Gastrocnemius medialis (tissue), 4 donors: ENCODE measurements at regions not wholly inside any gene's neighbourhood (a gene's known extent, or its start where the extent isn't known, plus 50 kb on each side); places are given as distances from the start of the nearest gene placed in this dataset.

Experiments
- ATAC-seq, 2 donors: fragments of 150-250 bp; one replicate each; pipeline ENCODE4 v1.9.1; 2016
- DNase-seq, 2 donors: peaks; one replicate each; pipeline ENCODE4 v3.0.0-alpha.2; 2019
- H3K27ac ChIP-seq, 4 donors: fragments of 200-600 bp; sonication (generic); 1 replicate in 1 of 4; 2 replicates in 3 of 4; pipeline ENCODE4 v1.5.1; 2016 to 2018; ENCODE audit warnings: mild to moderate bottlenecking in 2 of 4, moderate library complexity in 1 of 4
- H3K27me3 ChIP-seq, 3 donors: fragments of 200-600 bp; sonication (generic) in 2 of 3; 1 replicate in 1 of 3; 2 replicates in 2 of 3; pipeline versions ENCODE4 v1.5.1 to v1.6.0; 2016 to 2019; ENCODE audit warnings: mild to moderate bottlenecking in 1 of 3, moderate library complexity in 1 of 3
- H3K36me3 ChIP-seq, 2 donors: fragments of 200-600 bp; sonication (generic) in 1 of 2; one replicate each; pipeline ENCODE4 v1.5.1; 2017 to 2018
- H3K4me1 ChIP-seq, 2 donors: fragments of 200-600 bp; sonication (generic) in 1 of 2; one replicate each; pipeline ENCODE4 v1.5.1; 2016 to 2017; ENCODE audit warnings: mild to moderate bottlenecking in 2 of 2
- H3K4me3 ChIP-seq, 4 donors: fragments of 200-600 bp; sonication (generic) in 3 of 4; 1 replicate in 1 of 4; 2 replicates in 3 of 4; pipeline ENCODE4 v1.5.1; 2016 to 2019; ENCODE audit warnings: mild to moderate bottlenecking in 2 of 4
- H3K9me3 ChIP-seq, 3 donors: fragments of 200-600 bp; sonication (generic) in 2 of 3; 1 replicate in 1 of 3; 2 replicates in 2 of 3; pipeline ENCODE4 v1.5.1; 2016 to 2019
- POLR2A ChIP-seq, 2 donors: fragments of 450-650 bp; IDR thresholded peaks; one replicate each; pipeline ENCODE4 v1.6.1; 2017; ENCODE audit warnings: antibody characterized with exemption in 2 of 2, mild to moderate bottlenecking in 2 of 2, moderate library complexity in 2 of 2
- in situ Hi-C, 4 donors: fragments of 200-750 bp; cut with MboI; loops; one replicate each; pipeline versions ENCODE4 v1.15.0 to v1.8.0; 2017; ENCODE audit warnings: low sequenced_read_pairs in 4 of 4
- intact Hi-C: fragments of 100-400 bp; cut with DNase I; formaldehyde crosslinking; loops from one replicate; pipeline ENCODE4 v1.15.1; 2023; ENCODE audit warnings: low total_unique reads
- TF ChIP-seq, protein P1 (sequence below), 5 experiments: fragments of 450-650 bp in 3 of 5; fragments of 200-600 bp in 2 of 5; sonication (generic) in 2 of 5; IDR thresholded peaks in 4 of 5; conservative IDR thresholded peaks in 1 of 5; 1 replicate in 4 of 5; 2 replicates in 1 of 5; pipeline ENCODE4 v1.5.1; 2016 to 2019; ENCODE audit warnings: antibody characterized with exemption in 5 of 5, mild to moderate bottlenecking in 3 of 5, moderate library complexity in 3 of 5

DNA sequence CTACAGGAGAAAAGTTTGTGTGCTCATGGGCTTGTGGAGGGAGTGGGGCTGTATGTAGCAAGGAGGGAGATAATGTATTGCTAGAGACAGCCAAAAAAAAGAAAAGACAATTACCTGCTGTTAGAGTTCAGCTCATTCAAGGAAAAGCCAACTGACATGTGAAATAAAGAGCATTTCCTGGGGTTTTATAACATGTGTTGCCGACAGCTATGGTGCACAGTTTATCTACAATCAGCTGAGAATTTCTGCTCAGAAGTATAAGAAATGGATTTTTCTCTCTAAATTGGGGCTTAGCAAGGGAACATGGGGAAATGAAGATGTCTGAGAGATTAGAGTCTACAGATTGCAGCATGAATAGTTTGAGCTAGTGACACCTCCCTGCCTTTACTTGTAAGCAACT is 674.1 kb downstream of the SUCLG1 start:
- DNase-seq, result no peak
- TF ChIP-seq, protein P1, sequence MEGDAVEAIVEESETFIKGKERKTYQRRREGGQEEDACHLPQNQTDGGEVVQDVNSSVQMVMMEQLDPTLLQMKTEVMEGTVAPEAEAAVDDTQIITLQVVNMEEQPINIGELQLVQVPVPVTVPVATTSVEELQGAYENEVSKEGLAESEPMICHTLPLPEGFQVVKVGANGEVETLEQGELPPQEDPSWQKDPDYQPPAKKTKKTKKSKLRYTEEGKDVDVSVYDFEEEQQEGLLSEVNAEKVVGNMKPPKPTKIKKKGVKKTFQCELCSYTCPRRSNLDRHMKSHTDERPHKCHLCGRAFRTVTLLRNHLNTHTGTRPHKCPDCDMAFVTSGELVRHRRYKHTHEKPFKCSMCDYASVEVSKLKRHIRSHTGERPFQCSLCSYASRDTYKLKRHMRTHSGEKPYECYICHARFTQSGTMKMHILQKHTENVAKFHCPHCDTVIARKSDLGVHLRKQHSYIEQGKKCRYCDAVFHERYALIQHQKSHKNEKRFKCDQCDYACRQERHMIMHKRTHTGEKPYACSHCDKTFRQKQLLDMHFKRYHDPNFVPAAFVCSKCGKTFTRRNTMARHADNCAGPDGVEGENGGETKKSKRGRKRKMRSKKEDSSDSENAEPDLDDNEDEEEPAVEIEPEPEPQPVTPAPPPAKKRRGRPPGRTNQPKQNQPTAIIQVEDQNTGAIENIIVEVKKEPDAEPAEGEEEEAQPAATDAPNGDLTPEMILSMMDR (IDR thresholded peaks at IDR 0.05 in 4 of 5, conservative IDR thresholded peaks at IDR 0.05 in 1 of 5), result no peak
- no peak for TF ChIP-seq POLR2A (IDR thresholded peaks at IDR 0.05)
- Histone ChIP-seq H3K4me3 (no peak overlapping the region), H3K4me1 (no peaks in the 10 kb centered on the region), H3K36me3 (no peaks in the 10 kb centered on the region), H3K27me3 (no peaks in the 10 kb centered on the region), H3K9me3 (no peaks in the 10 kb centered on the region), H3K27ac (no peak overlapping the region)
- ATAC-seq, result no peak
- in situ Hi-C loops (no loop called here), intact Hi-C loops (no loop called here)

DNA sequence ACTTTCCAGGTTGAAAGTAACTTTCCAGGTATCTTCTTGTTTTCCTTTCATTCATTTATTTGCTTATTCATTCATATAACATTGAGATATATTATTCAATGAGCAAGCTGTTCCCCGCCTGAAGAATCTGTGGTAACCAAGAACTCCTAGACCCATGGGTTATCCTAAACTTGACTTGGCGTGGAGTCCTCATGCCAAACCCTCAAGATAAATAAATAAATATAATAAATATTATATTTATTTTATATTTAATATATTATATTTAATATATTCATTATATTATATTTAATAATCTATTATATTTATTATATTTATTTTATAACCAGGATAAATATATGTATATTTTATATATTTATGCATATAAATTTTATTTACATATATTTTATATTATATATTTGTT is 674.8 kb downstream of the SUCLG1 start:
- H3K4me1 ChIP-seq, result no peaks in the 10 kb centered on the region
- no peak for DNase-seq
- no peak overlapping the region for H3K27ac ChIP-seq
- TF ChIP-seq POLR2A (IDR thresholded peaks at IDR 0.05), result no peak
- TF ChIP-seq, protein P1 (IDR thresholded peaks at IDR 0.05 in 4 of 5, conservative IDR thresholded peaks at IDR 0.05 in 1 of 5), result no peak
- H3K27me3 ChIP-seq, result no peaks in the 10 kb centered on the region
- H3K4me3 ChIP-seq, result no peak overlapping the region
- no peaks in the 10 kb centered on the region for H3K36me3 ChIP-seq
- no peaks in the 10 kb centered on the region for H3K9me3 ChIP-seq
- ATAC-seq, result no peak
- intact Hi-C loops, result no loop called here
- in situ Hi-C loops, result no loop called here

DNA sequence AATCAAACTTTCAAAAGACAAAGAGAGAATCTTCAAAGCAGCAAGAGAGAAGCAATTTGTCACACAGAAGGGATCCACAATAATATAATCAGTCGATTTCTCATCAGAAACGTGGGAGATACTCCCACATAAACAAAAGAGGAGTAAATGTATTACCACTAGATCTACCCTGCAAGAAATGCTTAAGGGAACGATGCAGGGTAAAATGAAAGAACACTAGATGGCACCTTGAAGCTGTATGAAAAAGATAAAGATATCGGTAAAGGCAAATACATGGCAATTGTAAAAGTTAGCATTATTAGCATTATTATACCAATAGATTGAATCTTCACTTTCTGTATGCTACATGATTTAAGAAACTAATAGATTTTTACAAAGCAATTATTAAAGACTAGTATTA is 677.0 kb downstream of the SUCLG1 start:
- TF ChIP-seq, protein P1 (IDR thresholded peaks at IDR 0.05 in 4 of 5, conservative IDR thresholded peaks at IDR 0.05 in 1 of 5), result no peak
- TF ChIP-seq POLR2A (IDR thresholded peaks at IDR 0.05), result no peak
- no peaks in the 10 kb centered on the region for H3K4me1 ChIP-seq
- H3K36me3 ChIP-seq, result no peaks in the 10 kb centered on the region
- no peak overlapping the region for H3K27ac ChIP-seq
- no peaks in the 10 kb centered on the region for H3K9me3 ChIP-seq
- H3K27me3 ChIP-seq, result no peaks in the 10 kb centered on the region
- H3K4me3 ChIP-seq, result no peak overlapping the region
- DNase-seq, result no peak
- in situ Hi-C loops, result no loop called here
- no peak for ATAC-seq
- intact Hi-C loops, result no loop called here

DNA sequence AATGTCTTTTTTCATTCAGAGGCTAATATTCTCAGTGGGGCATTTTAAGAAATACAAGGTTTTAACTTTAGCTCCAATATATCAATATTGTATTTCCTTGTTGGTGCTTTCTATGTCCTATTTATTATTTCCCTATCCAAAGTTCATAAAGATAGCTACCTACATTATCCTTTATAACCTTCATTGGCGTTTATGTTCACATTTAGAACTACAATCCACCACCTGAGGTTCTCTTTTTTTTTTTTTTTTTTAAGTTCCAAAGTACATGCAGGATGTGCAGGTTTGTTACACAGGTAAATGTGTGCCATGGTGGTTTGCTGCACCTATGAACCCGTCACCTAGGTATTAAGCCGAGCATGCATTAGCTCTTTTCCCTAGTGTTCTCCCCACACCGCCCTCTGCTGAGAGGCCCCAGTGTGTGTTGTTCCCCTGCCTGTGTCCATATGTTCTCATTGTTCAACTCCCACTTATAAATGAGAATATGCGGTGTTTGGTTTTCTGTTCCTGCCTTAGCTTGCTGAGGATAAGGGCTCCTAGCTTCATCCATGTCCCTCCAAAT is 694.6 kb downstream of the SUCLG1 start:
- in situ Hi-C loops, result no loop called here
- Histone ChIP-seq H3K36me3 (no peaks in the 10 kb centered on the region), H3K4me1 (no peaks in the 10 kb centered on the region), H3K27me3 (no peaks in the 10 kb centered on the region), H3K27ac (no peak overlapping the region), H3K4me3 (no peak overlapping the region), H3K9me3 (no peaks in the 10 kb centered on the region)
- TF ChIP-seq, protein P1 (IDR thresholded peaks at IDR 0.05 in 4 of 5, conservative IDR thresholded peaks at IDR 0.05 in 1 of 5), result no peak
- TF ChIP-seq POLR2A (IDR thresholded peaks at IDR 0.05), result no peak
- intact Hi-C loops, result no loop called here
- ATAC-seq, result no peak
- DNase-seq, result no peak

DNA sequence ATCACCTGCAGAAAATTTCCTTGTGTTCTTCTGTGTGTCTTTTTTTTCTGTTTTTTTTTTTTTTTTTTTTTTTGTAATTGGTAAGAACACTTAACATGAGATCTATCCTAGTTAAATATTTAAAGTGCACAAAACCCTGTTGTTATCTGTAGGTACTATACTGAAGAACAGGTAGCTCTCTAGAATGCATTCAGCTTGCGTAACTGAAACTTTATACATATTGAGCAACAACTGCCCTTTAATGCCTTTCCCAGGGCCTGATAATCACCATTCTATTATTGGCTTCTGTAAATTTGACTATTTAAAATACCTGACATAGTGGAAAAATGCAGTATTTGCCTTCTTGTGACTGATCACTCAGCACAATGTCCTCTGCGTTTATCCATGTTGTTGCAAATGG is 701.8 kb downstream of the SUCLG1 start:
- TF ChIP-seq POLR2A (IDR thresholded peaks at IDR 0.05), result no peak
- H3K4me3 ChIP-seq, result no peak overlapping the region
- no peaks in the 10 kb centered on the region for H3K9me3 ChIP-seq
- H3K36me3 ChIP-seq, result no peaks in the 10 kb centered on the region
- H3K27me3 ChIP-seq, result no peaks in the 10 kb centered on the region
- DNase-seq (no peak), ATAC-seq (no peak)
- in situ Hi-C loops, result no loop called here
- H3K27ac ChIP-seq, result no peak overlapping the region
- no peaks in the 10 kb centered on the region for H3K4me1 ChIP-seq
- intact Hi-C loops, result no loop called here
